Esophagus squamous epithelium (tissue), 5 donors: ENCODE measurements at regions not wholly inside any gene's neighbourhood (a gene's known extent, or its start where the extent isn't known, plus 50 kb on each side); places are given as distances from the start of the nearest gene placed in this dataset.

Experiments used
- DNase-seq: peaks from one replicate; lab custom pipeline; 2025; lab: John Stamatoyannopoulos, UW
- H3K27ac ChIP-seq, 4 donors: fragments of 200-600 bp; sonication (generic); one replicate each; pipeline ENCODE4 v1.5.1; 2016 to 2019; ENCODE audit warnings: mild to moderate bottlenecking in 1 of 4
- H3K27me3 ChIP-seq, 4 donors: fragments of 200-600 bp; sonication (generic); 1 replicate in 3 of 4; 2 replicates in 1 of 4; pipeline versions ENCODE4 v1.5.1 to v1.6.0; 2017 to 2021; ENCODE audit warnings: antibody characterized with exemption in 1 of 4
- H3K36me3 ChIP-seq, 3 donors: fragments of 200-600 bp; sonication (generic); one replicate each; pipeline ENCODE4 v1.5.1; 2016 to 2019
- H3K4me1 ChIP-seq, 3 donors: fragments of 200-600 bp; sonication (generic); one replicate each; pipeline ENCODE4 v1.5.1; 2017 to 2019
- H3K4me3 ChIP-seq, 4 donors: fragments of 200-600 bp; sonication (generic); 1 replicate in 3 of 4; 2 replicates in 1 of 4; pipeline ENCODE4 v1.5.1; 2016 to 2019; ENCODE audit warnings: mild to moderate bottlenecking in 2 of 4, moderate library complexity in 1 of 4
- H3K9me3 ChIP-seq, 3 donors: fragments of 200-600 bp; sonication (generic); one replicate each; pipeline ENCODE4 v1.5.1; 2016 to 2019
- CTCF ChIP-seq, 6 experiments: fragments of 450-650 bp in 4 of 6; fragments of 200-600 bp in 2 of 6; sonication (generic) in 2 of 6; IDR thresholded peaks; one replicate each; pipeline ENCODE4 v1.5.1; 2016 to 2019; ENCODE audit warnings: antibody characterized with exemption in 6 of 6, mild to moderate bottlenecking in 4 of 6, moderate library complexity in 4 of 6
- POLR2A ChIP-seq, 4 donors: fragments of 450-650 bp; IDR thresholded peaks; one replicate each; pipeline ENCODE4 v1.6.1; 2017; ENCODE audit warnings: antibody characterized with exemption in 4 of 4, mild to moderate bottlenecking in 4 of 4, moderate library complexity in 3 of 4
- WGBS, 2 donors: methylation state at CpG; one replicate each; pipeline ENCODE4 v1.1.5; 2018; 5-methylcytosine and 5-hydroxymethylcytosine counted together
- intact Hi-C: fragments of 100-400 bp; cut with DNase I; formaldehyde crosslinking; loops from one replicate; pipeline ENCODE4 v1.15.0; 2022
- donor health status: DM: yes; HTN: yes; CAD: no.

GRCh38 chr21:23695443-23695842 is 1911.8 kb downstream of the MRPL39 start:
- Histone ChIP-seq H3K27me3 (no peaks in the 10 kb centered on the region), H3K4me3 (no peak overlapping the region), H3K36me3 (no peaks in the 10 kb centered on the region), H3K9me3 (peaks cover 0 to 17% (median 14%) of the 10 kb centered on the region in 3 donors), H3K27ac (no peak overlapping the region), H3K4me1 (no peaks in the 10 kb centered on the region)
- no peak for DNase-seq
- no peak for TF ChIP-seq CTCF (IDR thresholded peaks at IDR 0.05)
- intact Hi-C loops: no loop called here
- 59 to 72% methylated on average over 5 of the region's 5 CpGs for WGBS, 2 donors

- Histone ChIP-seq H3K27me3 (no peaks in the 10 kb centered on the region), H3K9me3 (peaks cover 0 to 6% (median 6%) of the 10 kb centered on the region in 3 donors), H3K4me1 (no peaks in the 10 kb centered on the region), H3K27ac (no peak overlapping the region), H3K36me3 (no peaks in the 10 kb centered on the region), H3K4me3 (no peak overlapping the region)
- DNase-seq: no peak
- intact Hi-C loops: no loop called here
- no peak for TF ChIP-seq CTCF (IDR thresholded peaks at IDR 0.05)
- TF ChIP-seq POLR2A (IDR thresholded peaks at IDR 0.05): no peak
Measured at GRCh38 chr21:23694390-23694789, 1912.9 kb downstream of the MRPL39 start.

- Histone ChIP-seq H3K27me3 (no peaks in the 10 kb centered on the region), H3K4me3 (no peak overlapping the region), H3K36me3 (no peaks in the 10 kb centered on the region), H3K9me3 (no peaks in the 10 kb centered on the region), H3K4me1 (no peaks in the 10 kb centered on the region), H3K27ac (no peak overlapping the region)
- 32 to 46% methylated on average over 3 of the region's 3 CpGs for WGBS, 2 donors
- intact Hi-C loops: no loop called here
- no peak for DNase-seq
- TF ChIP-seq POLR2A (IDR thresholded peaks at IDR 0.05) (no peak), CTCF (IDR thresholded peaks at IDR 0.05) (no peak)
Measured at GRCh38 chr21:23690316-23690715, 1917.0 kb downstream of the MRPL39 start.

GRCh38 chr21:23686737-23687523 is 1920.4 kb downstream of the MRPL39 start:
- H3K36me3 ChIP-seq: no peaks in the 10 kb centered on the region
- no peak for DNase-seq
- TF ChIP-seq POLR2A (IDR thresholded peaks at IDR 0.05): no peak
- TF ChIP-seq CTCF (IDR thresholded peaks at IDR 0.05): no peak
- intact Hi-C loops: no loop called here
- WGBS, 2 donors: 58 to 67% methylated on average over 3 of the region's 3 CpGs
- no peak overlapping the region for H3K27ac ChIP-seq
- H3K9me3 ChIP-seq: no peaks in the 10 kb centered on the region
- H3K4me3 ChIP-seq: no peak overlapping the region
- H3K27me3 ChIP-seq: no peaks in the 10 kb centered on the region
- no peaks in the 10 kb centered on the region for H3K4me1 ChIP-seq

GRCh38 chr21:23684431-23684830 is 1922.8 kb downstream of the MRPL39 start:
- H3K27me3 ChIP-seq: no peaks in the 10 kb centered on the region
- WGBS, 2 donors: 46 to 56% methylated on average over 2 of the region's 2 CpGs
- no peak for DNase-seq
- no peak for TF ChIP-seq CTCF (IDR thresholded peaks at IDR 0.05)
- no peak for TF ChIP-seq POLR2A (IDR thresholded peaks at IDR 0.05)
- no peaks in the 10 kb centered on the region for H3K36me3 ChIP-seq
- H3K27ac ChIP-seq: no peak overlapping the region
- intact Hi-C loops: no loop called here
- H3K9me3 ChIP-seq: no peaks in the 10 kb centered on the region
- H3K4me3 ChIP-seq: no peak overlapping the region
- no peaks in the 10 kb centered on the region for H3K4me1 ChIP-seq
